Activated naive CD4-positive, alpha-beta T cell treated with anti-CD3 and anti-CD28 coated beads, Interleukin-2, amount 10 ng/mL, durations not matched to agents 7 days and 5 days (primary cell): ENCODE measurements at regions not wholly inside any gene's neighbourhood (a gene's known extent, or its start where the extent isn't known, plus 50 kb on each side); places are given as distances from the start of the nearest gene placed in this dataset.

Source experiments
- CTCF ChIA-PET: fragments of 350-600 bp; sonication (Branson Sonifier 250); formaldehyde crosslinking; loops from one replicate; lab custom pipeline; 2021; ENCODE audit warnings: antibody characterized with exemption; lab: Charles Lee
- DNase-seq: peaks from one replicate; pipeline ENCODE4 v3.0.0-alpha.2; 2020
- H3K27ac Mint-ChIP-seq: one replicate; pipeline ENCODE4 v1.8.0; 2021; ENCODE audit warnings: mild to moderate bottlenecking, moderate library complexity, mixed read lengths
- H3K27me3 Mint-ChIP-seq: one replicate; pipeline ENCODE4 v1.8.0; 2021; ENCODE audit warnings: mild to moderate bottlenecking, mixed read lengths
- H3K36me3 Mint-ChIP-seq: one replicate; pipeline ENCODE4 v1.8.0; 2021; ENCODE audit warnings: mixed read lengths
- H3K4me1 Mint-ChIP-seq: one replicate; pipeline ENCODE4 v1.8.0; 2021; ENCODE audit warnings: mixed read lengths
- H3K4me3 Mint-ChIP-seq: one replicate; pipeline ENCODE4 v1.8.0; 2021; ENCODE audit warnings: mild to moderate bottlenecking, moderate library complexity, mixed read lengths
- H3K9me3 Mint-ChIP-seq: one replicate; pipeline ENCODE4 v1.8.0; 2021; ENCODE audit warnings: mixed read lengths

DNA sequence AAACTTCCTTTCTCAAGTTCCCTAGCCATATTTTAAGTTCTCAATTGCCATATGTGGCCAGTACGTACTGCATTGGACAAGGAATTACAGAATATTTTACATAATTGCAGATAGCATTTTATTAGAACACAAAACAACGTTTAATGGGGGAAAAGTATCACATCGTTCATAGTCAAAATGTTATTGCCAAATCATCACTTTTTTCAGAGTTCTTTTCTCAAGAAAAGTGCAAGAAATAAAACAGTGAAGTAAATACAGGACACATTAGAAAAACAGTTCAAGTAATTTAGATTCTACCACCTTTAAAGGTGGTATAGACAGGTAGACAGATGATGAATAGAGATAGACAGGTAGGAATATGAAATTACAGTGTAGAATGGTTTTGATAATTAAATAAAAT lies 479.1 kb upstream of the NCAM2 start:
- Mint-ChIP-seq H3K4me1 (no peaks in the 10 kb centered on the region), H3K36me3 (no peaks in the 10 kb centered on the region), H3K4me3 (no peak overlapping the region), H3K27ac (no peak overlapping the region), H3K9me3 (peaks cover 7% of the 10 kb centered on the region), H3K27me3 (no peaks in the 10 kb centered on the region)
- no peak for DNase-seq
- CTCF ChIA-PET = no interaction called here

GRCh38 chr21:20522611-20523010 lies 475.6 kb upstream of the NCAM2 start:
- Mint-ChIP-seq H3K4me1 (no peaks in the 10 kb centered on the region), H3K27ac (no peak overlapping the region), H3K36me3 (no peaks in the 10 kb centered on the region), H3K27me3 (no peaks in the 10 kb centered on the region), H3K9me3 (peaks cover 5% of the 10 kb centered on the region), H3K4me3 (no peak overlapping the region)
- no peak for DNase-seq
- CTCF ChIA-PET = no interaction called here

- no peaks in the 10 kb centered on the region for H3K36me3 Mint-ChIP-seq
- no peaks in the 10 kb centered on the region for H3K4me1 Mint-ChIP-seq
- DNase-seq = no peak
- H3K27ac Mint-ChIP-seq = no peak overlapping the region
- H3K27me3 Mint-ChIP-seq = no peaks in the 10 kb centered on the region
- no peak overlapping the region for H3K4me3 Mint-ChIP-seq
- CTCF ChIA-PET = no interaction called here
- peaks cover 5% of the 10 kb centered on the region for H3K9me3 Mint-ChIP-seq
Measured at GRCh38 chr21:20523191-20523590, 475.0 kb upstream of the NCAM2 start.

DNA sequence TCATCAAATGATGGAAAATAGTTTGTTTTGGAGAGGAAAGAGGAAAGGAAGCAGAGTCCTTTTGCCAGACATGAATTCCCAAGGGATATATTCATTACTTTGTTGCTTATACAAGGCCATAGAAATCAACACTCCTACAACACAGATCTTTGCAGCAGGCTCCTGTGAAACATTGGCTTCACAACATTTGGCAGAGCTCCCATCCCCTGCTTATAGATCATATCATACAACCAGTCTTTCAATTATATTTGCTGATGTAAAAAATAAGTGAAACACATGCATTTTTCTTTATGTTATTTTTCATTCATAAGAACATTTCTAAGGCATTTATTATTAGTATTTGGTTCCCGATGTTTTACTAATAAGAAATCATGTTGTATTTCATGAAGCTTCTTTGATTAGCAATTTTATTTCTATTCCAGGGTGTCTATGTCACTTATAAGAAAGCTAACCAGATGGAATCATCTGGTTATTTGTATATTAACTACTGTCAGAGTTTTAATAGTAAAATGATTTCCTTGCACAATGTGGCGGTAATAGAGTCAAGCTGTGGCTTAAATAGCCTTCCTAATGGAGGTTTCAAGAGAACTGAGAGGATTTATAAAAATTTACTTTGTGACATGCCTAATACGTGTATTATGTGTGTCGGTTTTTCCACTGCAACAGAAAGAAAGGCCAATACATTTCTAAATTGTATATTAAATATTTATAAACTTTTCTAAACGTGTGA lies 470.3 kb upstream of the NCAM2 start:
- H3K36me3 Mint-ChIP-seq = no peaks in the 10 kb centered on the region
- no peaks in the 10 kb centered on the region for H3K4me1 Mint-ChIP-seq
- CTCF ChIA-PET = no interaction called here
- no peak overlapping the region for H3K4me3 Mint-ChIP-seq
- no peak overlapping the region for H3K27ac Mint-ChIP-seq
- peaks cover 8% of the 10 kb centered on the region for H3K9me3 Mint-ChIP-seq
- no peaks in the 10 kb centered on the region for H3K27me3 Mint-ChIP-seq
- DNase-seq = no peak

GRCh38 chr21:20537130-20537529 lies 461.1 kb upstream of the NCAM2 start:
- CTCF ChIA-PET = no interaction called here
- no peak overlapping the region for H3K27ac Mint-ChIP-seq
- H3K36me3 Mint-ChIP-seq = no peaks in the 10 kb centered on the region
- no peaks in the 10 kb centered on the region for H3K4me1 Mint-ChIP-seq
- no peaks in the 10 kb centered on the region for H3K27me3 Mint-ChIP-seq
- no peak for DNase-seq
- peaks cover 15% of the 10 kb centered on the region for H3K9me3 Mint-ChIP-seq
- no peak overlapping the region for H3K4me3 Mint-ChIP-seq

- CTCF ChIA-PET = interaction anchor here (0.6 to 1.1 kb wide), 2 partner anchors 10 to 707 kb away, joined by 3 read pairs; no protein-coding TSS in a partner anchor
- H3K27ac Mint-ChIP-seq = no peak overlapping the region
- DNase-seq = no peak
Measured at GRCh38 chr21:20538039-20538658, 460.1 kb upstream of the NCAM2 start.

DNA sequence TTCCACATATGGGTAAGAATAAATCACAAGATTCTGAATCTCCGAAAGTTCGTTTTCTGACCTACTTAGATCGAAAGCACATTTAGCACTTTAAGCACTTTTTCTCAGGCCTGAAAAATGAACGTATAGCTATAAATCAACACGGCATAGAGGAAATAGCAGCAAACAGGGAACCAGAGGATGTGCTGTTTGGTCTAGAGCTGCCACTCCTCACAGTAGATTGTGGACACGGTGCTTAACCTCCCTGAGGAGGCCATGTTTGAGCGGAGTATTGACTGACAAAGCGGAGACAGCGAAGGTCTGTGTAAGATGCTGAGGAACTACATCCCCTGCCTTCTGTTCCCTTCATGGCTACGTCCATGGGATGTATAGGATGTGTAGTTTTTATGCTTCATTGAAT lies 452.8 kb upstream of the NCAM2 start:
- Mint-ChIP-seq H3K4me3 (no peak overlapping the region), H3K9me3 (peaks cover 16% of the 10 kb centered on the region), H3K27me3 (no peaks in the 10 kb centered on the region), H3K36me3 (no peaks in the 10 kb centered on the region), H3K27ac (no peak overlapping the region), H3K4me1 (no peaks in the 10 kb centered on the region)
- DNase-seq = no peak
- CTCF ChIA-PET = no interaction called here

More at GRCh38 chr21:20538039-20538658, 460.1 kb upstream of the NCAM2 start:
- Mint-ChIP-seq H3K27me3 (no peaks in the 10 kb centered on the region), H3K9me3 (peaks cover 11% of the 10 kb centered on the region), H3K4me1 (no peaks in the 10 kb centered on the region), H3K4me3 (no peak overlapping the region), H3K36me3 (no peaks in the 10 kb centered on the region)

DNA sequence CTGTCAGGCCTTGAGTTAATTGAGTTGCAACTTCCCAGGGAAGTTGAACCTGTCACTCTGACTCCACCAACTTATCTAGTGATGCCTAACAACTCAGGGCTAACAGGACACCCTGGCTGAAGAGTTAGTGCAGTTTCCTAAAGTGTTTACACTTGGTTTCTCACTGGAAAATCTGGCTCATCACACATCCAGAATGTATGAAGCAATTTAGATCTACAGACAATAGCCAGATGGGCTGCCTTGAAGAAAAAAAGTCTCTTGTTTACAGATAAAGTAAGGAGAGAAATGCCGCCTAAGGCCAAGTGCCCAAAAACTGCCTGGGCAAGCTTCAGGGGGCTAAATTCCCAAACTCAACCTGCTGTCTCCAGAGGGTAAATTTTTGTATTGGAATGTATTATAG lies 446.3 kb upstream of the NCAM2 start:
- no peak overlapping the region for H3K4me3 Mint-ChIP-seq
- CTCF ChIA-PET = no interaction called here

GRCh38 chr21:20554785-20555184 lies 443.4 kb upstream of the NCAM2 start:
- Mint-ChIP-seq H3K4me1 (no peaks in the 10 kb centered on the region), H3K9me3 (peaks cover 10% of the 10 kb centered on the region)

More for the DNA sequence above, 446.3 kb upstream of the NCAM2 start:
- Mint-ChIP-seq H3K36me3 (no peaks in the 10 kb centered on the region), H3K27me3 (no peaks in the 10 kb centered on the region), H3K9me3 (peaks cover 14% of the 10 kb centered on the region), H3K27ac (no peak overlapping the region), H3K4me1 (no peaks in the 10 kb centered on the region)
- DNase-seq = no peak

DNA sequence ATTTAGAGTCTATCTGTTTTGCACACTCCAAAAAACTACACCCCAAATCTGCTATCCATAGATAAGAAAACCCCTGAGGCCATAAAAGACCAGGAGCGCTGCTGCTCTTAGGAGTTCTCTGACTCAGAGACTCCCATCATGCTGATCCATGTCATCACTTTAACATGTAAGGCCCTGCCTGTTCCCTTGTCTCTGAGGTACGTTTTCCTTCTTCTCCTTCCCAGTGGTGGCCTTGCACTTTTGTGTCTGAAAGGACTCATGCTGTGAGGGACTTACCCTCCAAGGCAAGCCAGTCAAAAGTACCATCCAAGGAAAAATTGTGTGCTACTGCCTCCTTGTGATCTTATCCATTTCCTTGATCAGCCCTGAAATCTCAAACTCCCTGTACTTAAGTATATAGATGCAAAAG lies 427.4 kb upstream of the NCAM2 start:
- H3K36me3 Mint-ChIP-seq = no peaks in the 10 kb centered on the region
- CTCF ChIA-PET = no interaction called here
- peaks cover 4% of the 10 kb centered on the region for H3K9me3 Mint-ChIP-seq
- DNase-seq = no peak
- H3K4me1 Mint-ChIP-seq = no peaks in the 10 kb centered on the region
- H3K4me3 Mint-ChIP-seq = no peak overlapping the region
- H3K27me3 Mint-ChIP-seq = no peaks in the 10 kb centered on the region
- no peak overlapping the region for H3K27ac Mint-ChIP-seq

More at GRCh38 chr21:20554785-20555184, 443.4 kb upstream of the NCAM2 start:
- no peaks in the 10 kb centered on the region for H3K36me3 Mint-ChIP-seq
- no peak overlapping the region for H3K4me3 Mint-ChIP-seq
- no peaks in the 10 kb centered on the region for H3K27me3 Mint-ChIP-seq
- DNase-seq = no peak
- CTCF ChIA-PET = no interaction called here
- H3K27ac Mint-ChIP-seq = no peak overlapping the region

- no peaks in the 10 kb centered on the region for H3K36me3 Mint-ChIP-seq
- H3K27me3 Mint-ChIP-seq = no peaks in the 10 kb centered on the region
- CTCF ChIA-PET = no interaction called here
- no peak for DNase-seq
- peaks cover 5% of the 10 kb centered on the region for H3K9me3 Mint-ChIP-seq
- no peak overlapping the region for H3K4me3 Mint-ChIP-seq
- no peak overlapping the region for H3K27ac Mint-ChIP-seq
- no peaks in the 10 kb centered on the region for H3K4me1 Mint-ChIP-seq
Measured at GRCh38 chr21:20572582-20572981, 425.6 kb upstream of the NCAM2 start.

DNA sequence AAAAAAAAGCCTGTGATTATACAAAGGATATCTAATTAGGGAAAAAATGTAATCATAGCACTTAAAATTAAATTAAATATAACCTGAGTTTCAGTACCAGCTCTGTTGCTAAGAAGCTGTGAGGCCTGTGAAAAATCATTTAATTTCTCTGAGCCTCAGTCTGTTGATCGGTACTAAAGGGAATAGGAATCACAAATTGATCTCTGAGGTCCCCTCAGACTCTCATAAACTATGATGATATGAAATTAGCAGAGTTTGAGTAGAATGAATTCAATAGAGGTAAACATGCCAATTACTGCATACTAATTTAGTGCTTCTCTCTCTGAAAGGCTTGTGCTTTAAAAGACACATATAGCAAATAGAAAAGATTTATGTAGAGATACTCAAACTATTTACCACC lies 416.8 kb upstream of the NCAM2 start:
- no peak for DNase-seq
- Mint-ChIP-seq H3K36me3 (no peaks in the 10 kb centered on the region), H3K4me3 (no peak overlapping the region), H3K27ac (no peak overlapping the region), H3K9me3 (peaks cover 6% of the 10 kb centered on the region), H3K4me1 (no peaks in the 10 kb centered on the region), H3K27me3 (no peaks in the 10 kb centered on the region)
- CTCF ChIA-PET = no interaction called here

GRCh38 chr21:20591284-20591683 lies 406.9 kb upstream of the NCAM2 start:
- no peaks in the 10 kb centered on the region for H3K36me3 Mint-ChIP-seq
- no peak overlapping the region for H3K4me3 Mint-ChIP-seq
- H3K27ac Mint-ChIP-seq = no peak overlapping the region
- H3K27me3 Mint-ChIP-seq = no peaks in the 10 kb centered on the region
- no peaks in the 10 kb centered on the region for H3K4me1 Mint-ChIP-seq
- DNase-seq = no peak
- peaks cover 16% of the 10 kb centered on the region for H3K9me3 Mint-ChIP-seq
- CTCF ChIA-PET = no interaction called here

DNA sequence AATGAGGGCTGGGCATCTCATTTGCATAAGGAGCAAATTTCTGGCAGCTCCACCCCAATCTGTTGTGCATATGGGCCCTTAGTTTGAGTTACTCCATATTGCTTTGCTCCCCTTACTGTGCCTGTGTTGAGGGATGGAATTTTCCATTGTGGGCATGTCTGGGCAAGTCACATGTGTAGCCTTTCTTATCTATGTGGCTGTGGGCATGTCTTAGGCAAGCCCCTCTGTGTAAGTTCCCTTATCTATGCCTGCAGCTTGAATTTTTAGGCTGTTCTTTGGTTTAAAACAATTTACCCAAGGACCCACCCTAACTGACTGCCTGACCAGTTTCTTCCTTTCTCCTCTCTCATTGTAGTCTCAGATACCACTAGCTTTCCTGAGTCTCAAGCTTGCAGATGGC lies 405.7 kb upstream of the NCAM2 start:
- Mint-ChIP-seq H3K9me3 (peaks cover 16% of the 10 kb centered on the region), H3K36me3 (no peaks in the 10 kb centered on the region), H3K27me3 (no peaks in the 10 kb centered on the region), H3K27ac (no peak overlapping the region), H3K4me3 (no peak overlapping the region), H3K4me1 (no peaks in the 10 kb centered on the region)
- DNase-seq = no peak
- CTCF ChIA-PET = no interaction called here

- CTCF ChIA-PET = no interaction called here
Measured at GRCh38 chr21:20603236-20603635, 395.0 kb upstream of the NCAM2 start.

More at GRCh38 chr21:20603236-20603635, 395.0 kb upstream of the NCAM2 start:
- Mint-ChIP-seq H3K27ac (no peak overlapping the region), H3K9me3 (peaks cover 25% of the 10 kb centered on the region), H3K27me3 (no peaks in the 10 kb centered on the region), H3K36me3 (no peaks in the 10 kb centered on the region), H3K4me3 (no peak overlapping the region), H3K4me1 (no peaks in the 10 kb centered on the region)
- DNase-seq = no peak
